Left kidney (tissue), 1 donor: ENCODE measurements at regions not wholly inside any gene's neighbourhood (a gene's known extent, or its start where the extent isn't known, plus 50 kb on each side); places are given as distances from the start of the nearest gene placed in this dataset.
"Not testable (repeated sequence)": the region's sequence is repeated elsewhere in the genome, so short reads cannot be mapped to it uniquely, and the experiment has no call there.

ENCODE experiments used
- DNase-seq: peaks from one replicate; pipeline ENCODE4 v3.0.0-alpha.2; 2013

DNA sequence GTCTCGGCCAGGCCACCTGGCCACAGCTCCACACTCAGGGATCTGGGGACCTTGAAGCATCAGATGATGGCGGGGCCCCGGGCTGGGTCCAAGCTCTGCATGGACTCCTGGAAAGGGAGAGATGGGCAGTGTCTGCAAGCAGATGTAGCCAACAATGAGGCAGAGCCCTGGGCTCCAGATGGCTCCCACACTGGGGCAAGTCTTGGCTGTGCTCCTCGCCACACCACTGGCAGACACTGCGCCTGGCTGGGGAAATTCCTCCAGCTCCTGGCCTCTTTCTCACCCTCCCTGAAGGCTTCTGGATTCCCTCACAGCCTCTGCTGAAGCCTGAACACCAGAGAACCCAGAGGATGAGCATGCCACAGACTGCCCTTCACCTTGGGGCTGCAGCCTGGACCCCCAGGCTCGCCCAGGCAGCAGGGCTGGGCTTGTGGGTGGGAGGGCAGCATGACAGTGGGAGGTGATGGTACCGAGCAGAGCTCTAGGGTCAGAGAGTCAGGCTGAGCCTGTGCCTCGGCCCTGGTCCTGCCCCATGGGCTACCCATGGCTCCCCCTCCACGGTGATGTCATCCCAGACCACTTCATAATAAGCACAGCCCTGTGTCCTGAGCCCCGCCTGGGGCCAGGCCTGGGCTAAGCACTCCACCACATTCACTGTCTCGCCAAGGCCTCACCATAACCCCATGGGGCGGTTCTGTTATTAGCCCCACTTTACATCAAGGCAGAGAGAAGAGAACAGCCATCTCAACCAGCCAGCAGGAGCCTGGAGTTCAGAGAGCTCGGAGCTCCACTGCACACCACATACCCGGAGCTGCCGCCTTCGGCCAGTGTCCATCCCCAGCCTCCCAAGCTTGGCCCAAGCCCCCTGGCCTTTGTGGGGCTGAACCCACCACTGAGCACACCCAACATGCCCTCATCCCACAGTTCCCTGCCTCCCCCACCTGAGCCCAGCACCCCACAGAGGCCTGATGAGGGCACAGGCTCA lies 62.2 kb upstream of the ADAMTS2 start:
- no peak for DNase-seq

GRCh38 chr5:179406031-179406961 lies 61.0 kb upstream of the ADAMTS2 start:
- no peak for DNase-seq

GRCh38 chr5:179405426-179406030 lies 60.3 kb upstream of the ADAMTS2 start:
- DNase-seq: no peak

GRCh38 chr5:179405054-179405416 lies 59.8 kb upstream of the ADAMTS2 start:
- no peak for DNase-seq

DNA sequence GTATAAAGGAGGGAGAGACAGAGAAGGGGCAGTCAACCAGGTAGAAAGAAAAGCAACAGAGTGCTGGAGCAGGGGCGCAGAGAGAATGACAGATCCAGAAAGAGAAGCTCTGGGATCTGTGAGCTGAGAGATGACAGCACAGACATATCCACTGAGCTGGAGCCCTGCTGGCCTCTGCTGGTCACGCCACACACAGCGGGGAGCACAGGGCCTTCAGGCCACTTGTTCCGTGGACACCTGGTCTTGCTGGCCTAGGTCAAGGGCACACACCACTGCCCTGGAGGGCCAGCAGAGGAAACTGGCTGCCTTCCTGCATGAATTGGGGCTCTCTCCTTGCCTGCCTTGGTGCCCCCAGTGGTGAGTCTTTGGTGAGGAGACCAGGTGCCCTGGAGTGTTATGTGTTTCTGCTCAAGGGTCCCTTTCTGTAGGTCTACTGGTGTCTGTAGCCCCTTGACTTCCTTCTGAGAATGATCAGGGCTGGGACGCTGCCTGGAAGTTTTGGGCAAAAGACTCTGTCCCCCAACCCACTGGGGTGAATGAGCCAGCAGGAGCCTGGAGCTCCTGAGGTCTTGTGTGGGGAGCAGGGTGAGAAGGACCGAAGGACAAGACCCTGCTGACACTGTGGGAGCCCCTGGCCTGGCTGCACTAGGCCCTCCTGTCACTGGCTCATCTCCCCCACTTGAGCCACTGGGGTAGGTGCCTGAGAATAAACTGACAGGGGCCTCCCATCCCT lies 59.2 kb upstream of the ADAMTS2 start:
- no peak for DNase-seq

GRCh38 chr5:179403426-179404147 lies 58.3 kb upstream of the ADAMTS2 start:
- no peak for DNase-seq

- not testable (repeated sequence) for DNase-seq
Observed at GRCh38 chr5:179400435-179400834, 55.2 kb upstream of the ADAMTS2 start.

DNA sequence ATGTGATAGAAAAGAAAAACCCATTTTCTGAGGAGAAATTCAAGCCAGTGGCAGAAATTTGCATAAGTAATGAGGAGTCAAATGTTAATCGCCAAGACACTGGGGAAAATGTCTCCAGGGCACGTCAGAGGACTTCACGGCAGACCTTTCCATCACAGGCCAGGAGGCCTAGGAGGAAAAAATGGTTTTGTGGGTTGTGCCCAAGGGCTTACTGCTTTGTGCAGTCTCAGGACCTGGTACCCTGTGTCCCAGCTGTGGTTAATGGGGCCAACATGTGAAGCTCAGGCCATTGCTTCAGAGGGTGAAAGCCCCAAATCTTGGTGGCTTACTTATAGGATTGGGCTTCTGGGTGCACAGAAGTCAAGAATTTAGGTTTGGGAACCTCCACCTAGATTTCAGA lies 54.8 kb upstream of the ADAMTS2 start:
- no peak for DNase-seq

DNA sequence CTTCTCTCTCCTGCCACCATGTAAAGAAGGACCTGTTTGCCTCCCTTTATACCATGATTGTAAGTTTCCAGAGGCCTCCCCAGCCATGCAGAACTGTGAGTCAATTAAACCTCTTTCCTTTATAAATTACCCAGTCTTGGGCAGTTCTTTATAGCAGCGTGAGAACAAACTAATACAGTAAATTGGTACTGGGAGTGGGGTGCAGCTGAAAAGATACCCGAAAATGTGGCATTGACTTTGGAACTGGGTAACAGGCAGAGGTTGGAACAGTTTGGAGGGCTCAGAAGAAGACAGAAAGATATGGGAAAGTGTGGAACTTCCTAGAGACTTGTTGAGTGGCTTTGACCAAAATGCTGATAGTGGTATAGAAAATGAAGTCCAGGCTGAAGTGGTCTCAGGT lies 54.1 kb upstream of the ADAMTS2 start:
- not testable (repeated sequence) for DNase-seq

- no peak for DNase-seq
Observed at GRCh38 chr5:179397516-179397915, 52.3 kb upstream of the ADAMTS2 start.
